GM18499 (cell line): ENCODE measurements at regions not wholly inside any gene's neighbourhood (a gene's known extent, or its start where the extent isn't known, plus 50 kb on each side); places are given as distances from the start of the nearest gene placed in this dataset.

Experiments
- ATAC-seq: cut with Tn5 transposase; IDR thresholded peaks from one replicate; pipeline ENCODE4 v1.9.1; 2021; ENCODE audit warnings: moderate number of reproducible peaks; ENCODE audit not compliant: insufficient read depth, unreplicated experiment

DNA sequence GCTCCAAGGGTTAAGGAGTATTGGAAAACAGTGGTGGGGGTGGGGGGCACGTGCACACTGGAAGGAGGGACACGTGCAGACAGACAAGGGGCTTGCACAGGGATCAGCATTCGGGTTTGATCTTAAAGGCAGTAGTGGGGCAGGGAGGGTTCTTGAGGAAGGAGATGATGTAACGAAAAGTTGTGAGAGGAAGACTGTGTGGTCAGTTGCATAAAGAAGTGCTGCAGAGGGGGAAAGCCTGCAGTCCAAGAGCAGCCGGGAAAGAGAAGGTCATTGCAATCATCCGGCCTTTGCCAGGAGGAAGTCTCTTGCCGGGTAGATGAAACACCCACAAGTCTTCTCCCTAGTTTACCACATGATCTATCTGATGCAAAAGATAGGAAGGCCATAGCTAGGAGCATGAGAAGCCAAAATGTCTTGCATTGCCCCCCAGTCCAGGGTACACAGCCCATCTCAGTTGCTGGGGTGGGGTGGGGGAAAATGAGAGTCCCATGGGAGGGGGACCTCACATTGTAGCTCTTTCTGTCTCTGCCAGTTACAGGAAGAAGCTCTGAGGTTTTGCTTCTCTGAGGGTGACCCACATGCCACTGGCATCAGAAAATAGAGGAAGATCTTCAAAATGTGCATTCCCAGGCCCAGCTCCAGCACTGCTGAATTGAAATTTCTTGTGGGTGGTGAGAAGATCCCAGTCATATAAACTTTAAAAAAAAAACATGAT is 202.5 kb upstream of the RAB4A start:
- no peak for ATAC-seq

DNA sequence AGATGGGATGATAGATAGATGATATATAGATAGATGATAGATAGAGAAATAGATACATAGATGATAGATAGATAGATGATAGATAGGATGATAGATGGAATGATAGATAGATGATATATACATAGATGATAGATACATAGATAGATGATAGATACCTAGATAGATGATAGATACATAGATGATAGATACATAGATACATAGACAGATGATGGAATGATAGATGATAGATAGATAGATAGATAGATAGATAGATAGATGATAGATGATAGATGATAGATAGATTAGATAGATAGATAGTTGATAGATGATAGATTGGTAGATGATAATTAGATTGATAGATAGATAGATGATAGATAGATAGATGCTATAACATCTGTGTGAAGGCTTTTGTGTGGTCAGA is 201.7 kb upstream of the RAB4A start:
- ATAC-seq: no peak

DNA sequence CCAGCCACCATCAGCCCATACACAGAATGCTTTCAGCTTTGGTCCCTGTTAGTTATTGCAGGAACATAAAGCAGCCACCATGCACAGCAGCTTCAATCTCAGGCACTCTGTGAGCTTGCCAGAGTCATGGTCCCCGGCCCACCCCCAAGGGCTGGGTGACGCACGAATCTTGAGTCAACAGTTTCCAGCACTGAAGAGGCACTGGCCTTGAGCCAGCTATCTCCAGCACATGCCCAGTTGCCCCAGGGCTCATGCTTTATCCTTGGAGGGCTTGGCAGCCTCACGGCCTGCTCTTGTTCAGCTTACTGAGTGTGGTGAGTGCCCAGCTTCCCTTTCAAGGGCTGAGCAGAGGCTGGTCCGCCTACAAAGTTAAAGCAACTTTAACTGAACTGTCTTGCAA is 200.7 kb upstream of the RAB4A start:
- ATAC-seq: no peak

DNA sequence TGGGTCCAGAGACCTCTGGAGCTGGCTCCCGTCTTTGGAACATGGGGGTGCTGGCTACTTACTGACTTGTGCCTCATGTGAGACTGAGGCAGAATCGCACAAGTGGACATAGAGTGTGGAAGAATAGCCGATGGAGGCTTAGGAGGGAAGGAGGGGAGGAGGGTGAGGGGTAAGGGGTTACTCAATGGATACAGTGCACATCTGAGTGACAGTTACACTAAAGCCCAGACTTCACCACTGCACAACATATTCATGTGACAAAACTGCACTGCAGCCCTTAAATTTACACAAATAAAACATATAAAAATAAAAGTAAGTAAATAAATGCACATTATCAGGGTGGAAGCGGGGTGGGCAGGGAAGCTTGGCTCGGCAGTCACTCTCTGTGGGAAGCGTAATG is 197.7 kb upstream of the RAB4A start:
- no peak for ATAC-seq

DNA sequence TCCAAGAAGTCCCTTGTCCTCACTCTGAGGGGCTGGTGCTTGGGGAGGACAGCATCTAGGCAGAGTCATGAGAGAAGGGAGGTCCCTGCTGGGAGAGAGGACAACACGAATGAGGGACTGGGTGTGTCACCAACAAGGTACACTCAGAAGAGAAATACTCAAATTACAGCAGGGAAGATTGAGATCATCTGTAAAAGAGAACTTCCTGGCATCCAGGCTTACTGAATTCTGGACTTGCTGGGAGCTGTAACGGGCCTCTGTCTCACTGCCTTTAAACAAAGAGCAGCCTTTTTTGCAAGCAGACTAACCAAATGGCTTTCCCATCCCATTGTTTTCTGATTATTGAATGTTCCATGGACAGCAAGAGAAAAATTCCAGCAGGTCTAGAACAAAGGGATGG is 195.7 kb upstream of the RAB4A start:
- no peak for ATAC-seq

DNA sequence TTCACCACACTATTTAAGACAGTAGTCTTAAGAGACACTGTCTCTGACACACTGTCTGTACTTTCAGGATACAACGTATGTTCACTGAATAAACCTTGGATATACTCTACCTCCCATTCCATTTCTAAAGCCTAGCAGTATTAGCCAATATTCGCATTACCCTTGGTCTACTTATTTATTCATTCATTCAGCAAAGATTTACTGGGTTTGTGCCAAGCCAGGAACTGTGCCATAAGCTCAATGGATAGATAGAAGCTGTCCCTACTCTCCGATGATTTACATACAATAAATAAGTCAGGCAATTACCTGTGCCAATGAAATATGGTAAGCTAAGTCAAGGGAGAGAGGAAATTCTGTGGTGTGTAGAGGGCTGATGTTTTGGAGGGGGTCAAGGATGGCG is 195.2 kb upstream of the RAB4A start:
- no peak for ATAC-seq

DNA sequence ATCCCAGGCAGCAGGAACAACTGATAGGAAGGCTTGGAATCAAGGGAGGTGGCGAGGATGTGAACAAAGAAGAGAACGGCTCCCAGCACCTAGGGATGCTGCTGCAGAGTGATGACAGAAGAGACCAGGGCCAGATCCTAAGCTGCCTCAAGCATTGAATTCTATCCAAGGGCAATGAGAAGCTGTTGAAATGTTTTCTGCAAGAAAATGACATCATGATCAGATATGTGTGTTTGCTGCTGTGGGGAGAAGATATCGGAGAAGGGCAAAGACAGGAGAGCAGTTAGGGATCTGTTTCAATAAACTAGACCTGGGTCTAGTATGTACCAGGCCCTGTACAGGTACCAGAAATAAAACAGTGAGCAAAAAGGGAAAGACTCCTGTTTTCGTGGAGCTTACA is 194.7 kb upstream of the RAB4A start:
- no peak for ATAC-seq

DNA sequence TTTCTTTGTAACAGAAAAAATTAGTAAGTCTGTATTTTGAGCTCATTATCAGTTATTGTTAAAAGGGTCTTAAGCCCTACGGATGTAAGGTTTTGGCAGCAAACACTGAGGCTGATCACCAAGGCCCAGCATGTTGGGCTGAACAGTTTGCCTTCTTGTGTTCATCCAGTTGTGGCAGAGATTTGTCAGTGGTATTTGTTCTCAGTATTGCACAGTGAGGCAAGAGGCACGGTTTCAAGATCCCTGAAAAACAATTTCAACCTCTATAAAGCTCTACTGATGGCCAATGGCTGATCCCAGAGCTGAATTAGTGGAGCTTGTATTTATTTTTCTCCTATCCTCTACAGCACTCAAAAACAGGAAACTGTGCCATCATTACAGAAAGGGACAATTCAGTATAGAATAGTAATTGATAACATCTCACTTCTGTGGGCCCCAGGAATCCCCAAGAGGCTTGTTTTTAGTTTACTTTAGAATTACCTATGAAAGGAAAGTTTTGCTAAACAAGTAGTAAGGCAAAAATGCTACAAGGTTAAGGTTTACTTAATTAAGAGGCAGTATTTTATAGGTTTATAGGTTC is 191.8 kb upstream of the RAB4A start:
- no peak for ATAC-seq

DNA sequence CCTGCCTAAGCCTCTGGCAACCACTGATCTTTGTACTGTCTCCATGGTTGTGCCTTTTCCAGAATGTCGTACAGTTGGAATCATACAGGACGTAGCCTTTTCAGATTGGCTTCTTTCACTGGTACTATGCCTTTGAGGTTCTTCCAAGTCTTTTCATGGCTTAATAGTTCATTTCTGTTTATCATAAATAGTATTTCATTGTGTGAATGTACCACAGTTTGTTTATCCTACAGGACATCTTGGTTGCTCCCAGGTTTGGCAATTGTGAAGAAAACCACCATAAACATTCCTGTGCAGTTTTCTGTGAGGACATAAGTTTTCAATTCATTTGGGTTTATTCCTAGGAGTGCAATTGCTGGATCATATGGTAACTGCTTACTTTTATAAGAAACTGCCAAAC is 190.6 kb upstream of the RAB4A start:
- ATAC-seq: no peak

DNA sequence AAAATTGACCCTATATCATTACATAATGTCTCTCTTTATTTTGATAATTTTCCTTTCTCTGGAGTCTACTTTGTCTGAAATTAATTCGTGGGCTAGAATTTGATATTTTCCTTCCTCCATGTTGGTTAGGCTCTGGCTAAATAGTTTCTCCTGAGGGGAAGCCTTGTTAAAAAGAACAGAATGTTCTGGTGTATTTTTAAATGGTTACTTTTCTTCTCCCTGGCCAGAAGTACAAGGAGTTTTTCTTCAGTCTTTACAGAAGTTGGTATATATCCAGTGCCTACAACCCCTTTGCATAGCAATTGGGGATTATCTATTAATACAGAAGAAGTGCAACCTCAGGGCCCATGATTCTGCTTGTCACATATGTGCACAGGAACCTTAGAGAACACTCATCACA is 185.6 kb upstream of the RAB4A start:
- no peak for ATAC-seq

DNA sequence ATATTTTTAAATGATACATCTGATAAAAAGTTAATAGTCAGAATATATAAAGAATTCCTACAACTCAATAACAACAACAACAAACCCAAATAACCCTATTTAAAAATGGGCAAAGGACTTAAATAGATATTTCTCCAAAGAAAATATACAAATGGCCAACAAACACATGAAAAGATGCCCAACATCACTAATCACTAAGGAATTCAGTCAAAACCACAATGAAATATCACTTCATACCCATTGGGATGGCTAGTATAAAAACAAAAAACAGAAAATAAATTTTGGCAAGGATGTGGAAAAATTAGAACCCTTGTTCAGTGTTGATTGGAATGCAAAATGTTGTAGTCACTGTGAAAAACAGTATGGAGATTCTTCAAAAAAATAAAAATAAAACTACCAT is 184.8 kb upstream of the RAB4A start:
- ATAC-seq: no peak

DNA sequence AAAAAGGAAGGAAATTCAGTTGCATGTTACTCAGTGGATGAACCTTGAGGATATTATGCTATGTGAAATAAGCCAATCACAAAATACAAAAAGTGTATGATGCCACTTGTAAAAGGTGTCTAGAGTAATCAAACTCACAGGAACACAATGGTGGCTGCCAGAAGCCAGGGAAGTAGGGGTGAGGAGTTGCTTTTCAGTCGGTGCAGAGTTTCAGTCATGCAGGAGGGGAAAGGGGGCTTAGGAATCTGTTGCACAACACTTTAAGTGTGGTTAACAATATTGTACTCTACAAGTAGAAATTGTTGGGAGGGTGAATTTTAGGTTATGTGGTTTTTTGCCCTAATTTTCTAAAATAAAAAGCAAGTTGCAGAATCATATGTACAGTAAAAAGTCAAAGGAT is 184.2 kb upstream of the RAB4A start:
- ATAC-seq: no peak

DNA sequence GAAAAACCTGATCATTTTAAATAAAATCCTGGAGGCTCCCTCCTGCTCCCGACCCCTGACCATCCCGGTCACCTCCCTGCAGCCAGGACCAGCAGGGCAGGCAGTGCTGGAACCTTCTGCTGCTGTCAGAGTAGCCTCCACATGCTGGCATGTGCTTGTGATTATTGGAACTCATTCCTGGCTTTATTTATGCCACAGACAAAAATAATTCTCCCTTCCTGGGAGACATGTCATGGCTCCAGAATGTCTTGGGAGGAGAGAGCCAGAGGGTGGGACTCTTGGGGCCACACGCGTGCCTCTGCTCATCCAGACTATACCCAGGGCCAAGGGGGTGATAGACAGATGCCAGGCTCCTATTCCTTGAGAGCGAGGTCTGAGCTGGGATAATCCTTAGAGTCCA is 183.6 kb upstream of the RAB4A start:
- ATAC-seq: no peak

DNA sequence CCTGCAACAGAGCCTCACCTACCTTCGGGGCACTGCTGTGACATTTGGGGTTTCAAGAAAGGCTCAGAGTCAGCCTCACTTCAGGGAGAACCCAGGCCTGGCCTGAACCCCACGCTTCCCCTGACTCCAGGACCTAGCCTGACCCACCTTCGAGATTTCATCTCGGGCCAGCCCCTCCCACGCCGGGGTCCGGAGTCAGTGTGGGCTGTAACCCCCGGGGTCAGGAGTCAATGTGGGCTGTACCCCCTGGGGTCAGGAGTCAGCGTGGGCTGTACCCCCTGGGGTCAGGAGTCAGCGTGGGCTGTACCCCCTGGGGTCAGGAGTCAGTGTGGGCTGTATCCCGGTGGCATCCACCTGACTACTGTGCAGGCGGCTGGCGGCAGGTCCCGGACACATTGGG is 183.0 kb upstream of the RAB4A start:
- ATAC-seq: no peak

DNA sequence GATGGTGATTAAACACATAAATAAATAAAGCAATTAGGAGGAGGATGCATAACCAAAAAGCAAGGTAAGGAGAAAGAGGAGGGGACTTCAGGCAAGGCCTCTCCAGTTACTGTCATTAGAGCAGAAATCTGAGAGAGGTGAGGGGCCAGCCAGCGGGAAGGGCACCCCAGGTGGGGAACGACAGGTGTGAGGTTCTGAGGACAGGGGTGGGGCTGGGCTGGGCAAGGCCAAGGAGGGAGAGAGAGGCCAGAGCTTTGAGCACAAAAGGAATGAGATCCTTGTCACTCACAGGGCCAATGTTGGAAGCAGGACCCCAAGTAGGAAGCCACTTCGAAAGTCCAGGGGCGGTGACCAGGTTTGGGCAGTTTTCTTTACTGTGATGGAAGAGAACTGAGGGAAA is 182.2 kb upstream of the RAB4A start:
- ATAC-seq: no peak

DNA sequence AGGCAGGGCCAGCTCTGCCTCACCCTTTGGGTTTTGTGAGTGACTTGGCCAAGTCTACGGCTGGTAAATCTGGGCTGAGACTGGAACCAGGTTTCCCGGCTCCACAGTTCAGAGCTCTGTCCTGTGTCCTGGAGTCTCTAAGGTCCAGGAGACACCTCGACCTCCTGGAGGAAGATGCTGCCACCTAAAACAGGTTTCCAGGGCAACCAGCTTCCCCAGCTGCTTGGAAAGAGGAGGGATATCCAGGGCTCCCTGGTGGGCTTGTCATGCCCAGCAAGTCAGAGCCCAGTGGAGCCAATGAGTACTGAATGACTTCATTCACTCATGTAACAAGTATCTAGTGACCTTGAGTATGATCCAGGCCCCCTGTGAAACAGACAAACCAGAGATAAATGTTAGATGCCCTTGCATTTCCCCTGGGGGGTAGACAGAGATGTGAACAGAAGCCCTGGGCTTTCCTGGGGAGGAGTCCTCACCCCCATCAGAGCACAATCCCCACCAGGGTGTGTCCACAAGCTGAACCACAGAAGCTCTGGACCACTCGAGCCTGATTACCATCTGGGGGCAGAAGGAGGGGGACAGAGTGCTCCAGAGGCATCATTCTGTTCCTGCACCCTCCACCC is 181.2 kb upstream of the RAB4A start:
- no peak for ATAC-seq

DNA sequence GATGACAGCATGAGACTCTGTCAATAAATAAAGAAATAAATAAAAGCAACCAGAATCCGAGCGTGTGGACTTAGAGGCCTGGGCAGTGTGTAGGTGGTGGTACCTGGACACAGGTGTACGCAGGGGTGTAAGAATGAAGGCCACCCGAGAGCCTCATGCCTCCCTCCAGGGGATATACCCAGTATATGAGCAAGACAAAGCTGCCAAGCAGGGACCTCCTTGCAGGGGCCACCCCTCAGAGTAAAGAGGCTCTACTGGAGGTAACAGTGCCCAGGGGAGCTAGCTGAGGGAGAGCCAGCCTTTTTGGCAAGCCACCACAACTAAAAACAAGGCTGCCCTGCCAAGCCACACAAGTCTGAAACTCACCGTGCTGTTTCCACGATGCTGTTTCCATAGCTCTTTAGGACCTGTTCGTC is 179.2 kb upstream of the RAB4A start:
- no peak for ATAC-seq

DNA sequence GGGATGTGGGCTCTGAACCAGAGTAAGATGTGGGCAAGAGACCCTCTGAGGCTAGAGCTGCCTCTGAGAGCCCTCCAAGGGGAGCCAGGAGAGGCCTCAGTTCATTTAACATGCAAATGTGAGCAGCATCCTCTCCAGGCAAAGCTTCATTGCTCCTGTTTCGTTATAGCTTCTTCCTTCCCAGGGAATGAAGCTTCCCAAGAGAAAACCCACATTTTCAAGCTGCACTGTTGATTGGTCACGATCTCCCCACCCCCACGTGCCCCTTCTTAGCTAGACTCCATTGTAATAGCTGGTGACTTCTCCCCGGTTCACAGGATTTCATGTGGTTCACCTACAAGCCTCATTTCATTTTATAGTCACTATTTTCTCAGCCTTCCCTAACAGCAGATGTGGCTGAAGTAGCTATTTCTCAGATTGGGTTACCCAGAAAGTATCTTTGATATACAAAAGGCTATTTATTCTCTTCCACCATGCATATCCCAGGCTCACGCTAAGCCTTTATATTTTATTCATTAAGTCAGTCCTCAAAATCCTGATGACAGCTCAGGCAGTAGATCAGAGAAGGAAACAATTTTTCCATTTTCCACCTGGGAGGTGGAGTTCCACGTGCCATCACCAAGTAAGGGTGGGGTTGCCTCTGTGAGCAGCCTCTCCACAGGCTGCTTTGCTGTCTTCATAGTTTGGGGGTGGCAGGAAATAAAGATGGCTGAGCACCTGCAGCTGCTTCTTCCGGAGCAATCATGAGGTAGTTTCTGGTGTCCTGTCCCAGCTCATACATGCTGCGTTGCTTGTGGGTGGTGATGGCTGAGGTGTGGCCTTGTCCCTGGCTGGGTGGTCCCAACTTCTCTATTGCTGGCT is 178.3 kb upstream of the RAB4A start:
- ATAC-seq: no peak

DNA sequence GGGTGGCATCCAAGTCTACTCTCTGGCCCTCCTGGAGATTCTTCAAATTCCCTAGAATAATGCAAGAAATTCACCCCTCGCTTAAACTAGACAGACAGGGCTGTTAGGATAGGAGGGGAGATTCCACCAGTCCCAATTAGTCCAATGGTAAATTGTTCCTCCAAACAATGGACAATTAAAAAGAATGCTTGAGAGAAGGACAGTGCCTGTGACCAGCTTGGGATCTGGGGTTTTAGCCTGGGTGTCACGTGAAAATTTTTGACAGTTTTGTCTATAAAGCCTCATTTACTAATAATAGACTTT is 177.7 kb upstream of the RAB4A start:
- no peak for ATAC-seq

DNA sequence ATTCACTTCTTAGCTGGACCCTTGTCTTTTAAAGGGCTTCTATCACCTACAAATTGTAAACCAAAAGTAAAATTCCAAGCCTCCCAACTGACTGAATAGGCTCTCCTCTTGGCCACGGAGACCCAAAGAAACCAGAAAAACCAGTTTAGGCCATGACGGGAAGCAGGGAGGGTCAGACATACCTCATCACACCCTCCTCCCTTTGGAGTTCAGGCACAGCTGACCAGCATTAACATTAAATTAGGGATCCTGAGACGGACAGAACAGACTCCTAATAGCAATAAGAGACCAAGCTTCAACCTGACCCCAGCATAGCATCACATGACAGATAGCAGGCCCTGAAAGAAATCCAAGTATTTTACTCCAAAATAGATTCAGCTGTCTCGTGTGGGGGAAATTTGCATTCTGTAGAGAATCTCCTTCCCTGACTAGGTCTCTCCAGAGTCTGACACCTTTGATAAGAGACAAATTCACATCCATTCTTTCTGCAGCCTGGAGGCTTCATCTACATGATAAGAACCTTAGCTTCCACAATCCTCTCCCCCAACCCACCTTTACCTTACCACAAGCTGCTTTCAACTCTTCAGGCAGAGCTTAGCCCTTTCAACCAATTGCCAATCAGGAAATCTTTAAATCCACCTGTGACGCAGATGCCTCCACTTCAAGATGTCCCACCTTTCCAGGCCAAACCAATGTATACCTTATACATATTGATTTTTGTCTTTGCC is 177.1 kb upstream of the RAB4A start:
- ATAC-seq: no peak
